ENCODE measurements at regions not wholly inside any gene's neighbourhood (a gene's known extent, or its start where the extent isn't known, plus 50 kb on each side); places are given as distances from the start of the nearest gene placed in this dataset.

- TF ChIP-seq, protein P1, sequence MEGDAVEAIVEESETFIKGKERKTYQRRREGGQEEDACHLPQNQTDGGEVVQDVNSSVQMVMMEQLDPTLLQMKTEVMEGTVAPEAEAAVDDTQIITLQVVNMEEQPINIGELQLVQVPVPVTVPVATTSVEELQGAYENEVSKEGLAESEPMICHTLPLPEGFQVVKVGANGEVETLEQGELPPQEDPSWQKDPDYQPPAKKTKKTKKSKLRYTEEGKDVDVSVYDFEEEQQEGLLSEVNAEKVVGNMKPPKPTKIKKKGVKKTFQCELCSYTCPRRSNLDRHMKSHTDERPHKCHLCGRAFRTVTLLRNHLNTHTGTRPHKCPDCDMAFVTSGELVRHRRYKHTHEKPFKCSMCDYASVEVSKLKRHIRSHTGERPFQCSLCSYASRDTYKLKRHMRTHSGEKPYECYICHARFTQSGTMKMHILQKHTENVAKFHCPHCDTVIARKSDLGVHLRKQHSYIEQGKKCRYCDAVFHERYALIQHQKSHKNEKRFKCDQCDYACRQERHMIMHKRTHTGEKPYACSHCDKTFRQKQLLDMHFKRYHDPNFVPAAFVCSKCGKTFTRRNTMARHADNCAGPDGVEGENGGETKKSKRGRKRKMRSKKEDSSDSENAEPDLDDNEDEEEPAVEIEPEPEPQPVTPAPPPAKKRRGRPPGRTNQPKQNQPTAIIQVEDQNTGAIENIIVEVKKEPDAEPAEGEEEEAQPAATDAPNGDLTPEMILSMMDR (conservative IDR thresholded peaks at IDR 0.05; ENCODE audit: low read length), result no peak
- no peak for TF ChIP-seq EZH2phosphoT487 (IDR thresholded peaks at IDR 0.05; ENCODE audit: borderline replicate concordance, low read depth, low read length)
Measured at GRCh38 chr18:3391704-3392466, 58.1 kb upstream of the TGIF1 start.
